GM18867 (cell line): ENCODE measurements at regions not wholly inside any gene's neighbourhood (a gene's known extent, or its start where the extent isn't known, plus 50 kb on each side); places are given as distances from the start of the nearest gene placed in this dataset.

Source experiments
- ATAC-seq: cut with Tn5 transposase; IDR thresholded peaks from one replicate; pipeline ENCODE4 v1.9.1; 2021; ENCODE audit warnings: mild to moderate bottlenecking, moderate library complexity; ENCODE audit not compliant: unreplicated experiment

DNA sequence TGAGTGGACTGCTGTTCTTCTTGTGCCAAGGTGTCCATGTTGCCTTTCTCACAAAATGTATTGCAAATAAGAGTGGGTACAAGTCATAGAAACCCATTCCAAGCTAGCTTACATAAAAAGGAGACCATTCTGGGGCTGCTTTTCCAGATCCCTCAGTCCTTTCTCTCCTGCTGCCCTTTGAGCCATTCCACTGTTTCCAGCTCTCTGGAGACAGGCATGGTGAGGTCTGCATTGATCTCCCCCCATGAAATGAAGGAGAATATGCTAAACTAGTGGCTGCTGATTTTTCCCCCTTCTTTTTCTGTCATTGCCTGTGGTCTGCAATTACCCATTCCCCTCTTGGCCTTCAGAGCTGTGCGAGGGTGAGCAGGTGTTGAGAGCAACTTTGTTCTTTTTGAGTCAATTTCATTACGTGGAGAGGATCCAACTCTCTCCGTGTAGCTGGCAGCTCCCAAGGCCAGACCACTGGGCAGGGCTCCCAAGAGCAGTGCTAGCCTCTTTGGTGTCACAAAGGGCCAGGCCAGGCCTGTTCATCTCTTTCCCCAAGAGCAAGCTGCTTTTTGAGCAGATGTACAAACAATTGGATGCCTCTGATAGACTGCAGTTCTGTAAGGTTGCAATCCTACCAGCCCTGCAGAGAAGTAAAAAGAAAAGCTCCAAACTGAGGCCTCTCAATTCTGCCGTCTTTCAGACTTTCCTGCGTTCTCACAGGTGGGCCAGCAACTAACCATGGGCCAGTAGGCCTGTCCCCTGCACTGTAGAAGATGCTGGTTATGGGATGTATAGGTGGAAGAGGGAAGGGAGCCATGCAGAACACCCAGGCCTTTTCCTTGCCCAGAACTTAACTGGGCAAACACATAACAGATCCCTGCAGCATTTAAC is 96.1 kb upstream of the ARMC2 start:
- ATAC-seq = no peak

DNA sequence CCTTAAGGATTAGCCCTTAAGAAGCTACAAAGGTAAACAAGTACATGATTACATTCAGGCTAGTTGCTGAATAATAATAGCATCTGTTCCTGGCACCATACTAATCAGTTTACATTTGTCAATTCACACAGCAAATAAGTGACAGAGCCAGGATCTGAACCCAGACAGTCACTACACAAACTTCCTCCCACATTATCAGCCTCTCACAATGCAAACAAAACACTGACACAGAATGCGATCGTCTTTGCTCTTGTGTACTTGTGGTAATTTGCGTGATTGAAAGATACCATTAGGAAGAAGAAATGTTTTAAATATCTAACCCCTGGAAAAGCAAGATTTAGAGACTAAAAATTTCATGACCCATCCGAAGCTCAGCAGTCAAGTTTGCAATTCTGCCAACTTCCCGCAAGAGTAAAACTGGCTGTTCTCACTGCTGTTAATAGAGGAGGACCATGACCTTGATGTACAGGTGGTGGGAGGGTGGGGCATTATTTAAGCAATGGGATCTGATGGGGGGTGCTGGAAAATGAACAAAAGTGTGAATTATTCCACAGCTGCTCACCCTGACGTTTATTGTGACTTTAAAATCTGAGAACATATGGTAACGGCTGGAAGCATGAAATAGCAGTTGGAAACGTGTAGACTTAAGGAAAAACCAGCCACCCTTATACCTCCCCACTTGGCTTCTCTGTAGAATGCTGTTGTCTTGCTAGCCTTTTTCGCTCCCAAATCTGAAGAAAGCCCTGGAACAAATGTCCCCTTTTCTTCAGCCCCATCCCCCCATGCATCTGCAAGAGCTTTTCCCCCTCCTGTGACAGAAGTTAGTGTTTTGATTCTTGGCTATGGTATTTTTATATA is 95.3 kb upstream of the ARMC2 start:
- ATAC-seq = no peak

DNA sequence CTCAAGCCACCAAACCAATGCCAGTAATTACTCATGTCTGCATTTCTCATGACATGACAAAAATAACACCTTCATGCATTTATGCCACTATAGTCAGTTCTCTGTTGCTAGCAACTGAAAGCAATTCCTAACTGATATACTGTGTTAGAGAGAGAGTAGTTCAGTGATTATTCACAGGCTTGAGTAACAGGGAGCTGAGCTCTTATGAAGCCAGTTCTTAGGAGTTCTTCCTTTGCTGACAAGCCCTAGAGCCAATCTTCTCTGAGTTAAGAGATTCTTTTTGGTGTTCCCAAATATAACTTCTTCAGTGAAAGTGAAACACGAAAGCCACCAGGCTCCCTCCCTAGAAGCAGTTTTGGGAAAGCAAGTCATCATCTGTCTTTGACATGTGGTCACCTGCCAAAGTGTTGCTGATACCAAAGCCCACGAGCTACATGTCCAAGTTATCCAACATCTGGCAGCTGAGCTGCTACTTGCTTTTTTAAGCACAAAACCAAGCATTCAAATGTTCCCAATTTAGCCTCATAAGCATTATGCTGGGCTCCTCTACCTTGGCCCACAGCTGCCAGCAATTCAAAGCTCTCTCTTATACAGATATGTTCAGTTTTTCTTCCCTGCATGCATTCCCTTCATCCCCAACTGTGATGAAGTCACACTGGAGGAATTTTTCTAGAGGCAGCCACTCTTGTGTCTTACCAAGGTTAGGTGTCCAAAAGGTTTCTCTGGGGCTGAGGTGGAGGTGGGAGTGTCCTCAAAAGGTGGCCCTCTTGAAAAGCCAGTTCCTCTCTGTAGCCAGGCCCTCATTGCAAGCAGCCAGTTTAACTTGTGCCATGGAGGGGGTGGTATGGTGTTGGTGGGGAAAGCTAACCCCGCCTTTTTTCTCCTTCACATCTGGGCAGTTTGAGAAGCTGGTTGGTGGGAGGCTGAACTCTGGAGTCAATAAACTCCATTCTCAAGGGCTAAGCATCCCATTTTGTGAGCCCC is 92.7 kb upstream of the ARMC2 start:
- ATAC-seq = no peak

DNA sequence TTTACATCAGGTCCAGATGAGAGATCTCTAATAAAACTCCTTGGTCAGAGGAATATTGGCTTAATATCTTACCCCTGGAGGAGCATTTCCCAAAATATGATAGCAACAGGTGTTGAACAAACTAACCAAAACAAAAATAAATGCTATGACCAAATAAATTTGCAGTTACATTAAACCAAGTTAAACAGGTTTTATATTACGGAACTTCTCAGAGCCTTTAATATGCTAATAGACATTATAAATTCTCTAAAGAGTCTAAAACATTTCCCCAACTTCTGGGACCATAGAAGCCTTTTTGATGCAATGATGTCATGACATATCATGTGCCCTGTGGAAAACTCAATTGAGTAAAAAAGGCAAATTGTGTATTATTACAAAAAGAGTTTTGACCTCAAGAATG is 90.9 kb upstream of the ARMC2 start:
- no peak for ATAC-seq

DNA sequence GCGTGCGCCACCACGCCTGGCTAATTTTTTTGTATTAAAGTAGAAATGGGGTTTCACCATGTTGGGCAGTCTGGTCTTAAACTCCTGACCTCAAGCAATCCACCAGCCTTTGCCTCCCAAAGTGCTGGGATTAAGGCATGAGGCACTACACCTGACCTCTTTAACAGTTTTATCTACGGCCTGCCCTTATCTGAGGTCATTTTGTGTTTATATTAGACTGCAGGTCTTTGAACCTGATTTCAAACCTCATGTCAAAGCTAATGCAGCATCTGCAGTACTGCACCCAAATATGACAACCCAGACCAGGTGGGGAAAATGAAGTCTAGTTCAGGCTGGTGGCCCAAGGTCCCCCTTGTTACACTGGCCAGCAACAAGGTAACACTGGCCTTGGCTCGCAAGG is 89.3 kb upstream of the ARMC2 start:
- no peak for ATAC-seq

DNA sequence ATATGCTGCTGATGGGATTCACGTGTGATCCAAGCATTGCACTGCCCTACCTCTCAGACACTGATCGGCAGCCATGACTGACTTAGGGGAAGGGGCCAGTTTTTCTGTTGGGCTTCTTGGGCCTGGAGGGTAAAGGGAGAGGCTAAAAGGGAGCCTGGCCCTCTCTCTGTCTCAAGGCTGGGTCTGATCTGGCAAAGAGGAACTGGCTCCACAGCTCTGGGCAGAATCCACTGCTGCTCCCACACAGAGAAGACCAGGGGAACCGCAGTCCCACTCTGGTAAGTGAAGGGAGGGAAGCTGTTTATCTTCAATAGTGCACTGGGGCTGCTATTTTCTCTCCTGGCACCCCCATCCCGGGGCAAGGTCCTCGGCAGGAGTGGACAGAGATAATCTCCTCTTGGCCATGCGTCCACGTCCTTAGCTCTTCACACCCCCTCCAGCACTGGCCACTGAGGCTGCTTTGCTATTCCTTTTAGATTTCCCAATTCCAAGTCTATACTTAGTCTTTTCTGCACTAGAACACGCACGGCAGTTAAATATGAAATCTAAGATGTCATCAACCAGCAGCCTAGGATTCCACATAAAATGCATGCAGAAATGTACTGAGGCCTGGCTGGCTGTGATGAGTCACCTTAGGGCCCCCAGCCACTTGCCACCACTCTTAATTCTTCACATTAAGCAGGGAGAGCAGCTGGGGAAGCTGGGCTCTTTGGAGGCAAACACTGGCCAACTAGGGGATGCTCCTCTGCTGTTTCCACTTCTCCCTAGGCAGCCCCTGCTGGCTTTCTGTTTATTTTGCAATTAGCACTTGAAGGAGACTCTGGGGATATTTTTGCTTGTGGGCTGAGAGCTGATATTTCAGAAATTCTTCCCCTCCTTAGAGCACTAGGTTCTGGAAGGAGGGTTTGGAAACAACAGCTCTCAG is 87.8 kb upstream of the ARMC2 start:
- no peak for ATAC-seq

DNA sequence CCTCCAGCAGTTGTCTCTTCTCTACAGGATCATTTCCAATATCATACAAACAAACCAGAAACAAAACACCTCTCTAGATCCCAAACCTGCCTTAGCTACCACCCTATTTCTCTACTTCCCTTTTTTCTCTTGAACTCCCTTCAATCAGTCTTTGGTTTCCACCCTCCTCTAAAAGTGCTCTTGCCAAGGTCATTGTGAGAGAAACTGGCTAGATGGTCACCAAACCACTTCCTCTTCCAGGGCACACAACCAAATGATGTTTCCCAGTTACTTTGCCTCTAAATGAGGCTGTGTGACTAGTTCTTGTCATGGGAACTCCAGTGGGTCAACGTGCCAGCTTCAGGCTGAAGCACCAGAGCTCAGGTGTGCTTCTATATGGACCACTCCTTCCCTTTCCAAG is 85.8 kb upstream of the ARMC2 start:
- ATAC-seq = no peak

DNA sequence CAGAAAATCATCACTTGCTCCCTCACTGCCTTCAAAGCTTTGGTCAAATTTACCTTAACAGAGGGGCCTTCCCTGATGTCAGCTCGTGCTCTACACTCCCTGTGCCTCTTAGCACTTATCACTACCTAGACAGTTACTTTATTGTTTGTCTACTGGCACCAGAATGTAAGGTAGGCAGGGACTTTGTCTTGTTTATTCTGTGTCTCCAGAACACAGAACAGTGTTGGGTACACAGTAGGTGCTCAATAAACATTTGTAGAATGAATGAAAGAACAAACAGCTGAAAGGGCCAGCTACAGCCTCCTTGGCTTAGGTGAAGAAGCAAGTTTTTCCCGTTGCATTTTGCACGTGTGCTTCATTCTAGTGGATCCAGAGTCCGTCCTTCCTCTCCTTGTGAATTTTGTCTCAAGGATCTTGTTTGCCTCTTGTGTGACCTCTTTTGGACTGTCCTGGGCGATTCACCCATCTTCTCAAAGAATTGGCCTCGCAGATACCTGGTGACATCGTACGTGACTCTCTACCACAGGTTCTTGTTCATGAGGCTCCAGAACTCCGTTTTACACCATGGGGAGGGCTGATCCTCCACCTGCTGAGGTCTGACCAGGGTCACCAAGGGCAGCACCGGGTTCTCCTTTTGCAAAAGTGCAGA is 84.2 kb upstream of the ARMC2 start:
- ATAC-seq = no peak

DNA sequence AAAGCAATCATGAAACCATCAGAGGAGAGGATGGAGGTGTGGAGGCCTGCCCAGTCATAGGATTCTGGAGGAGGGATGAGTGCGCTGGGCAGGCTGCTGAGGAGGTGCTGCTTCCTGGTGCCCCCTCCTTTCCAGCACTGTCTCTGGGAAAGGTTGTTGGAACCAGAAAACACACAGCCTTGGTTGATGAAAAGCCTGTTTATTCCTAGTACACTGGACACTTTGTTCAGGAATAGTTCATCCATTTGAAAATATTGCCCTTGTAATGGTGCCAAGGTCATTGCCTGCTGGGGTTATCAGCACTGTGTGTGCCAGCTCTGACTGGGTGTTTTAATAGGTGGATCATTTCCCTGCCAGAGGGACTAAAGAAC is 83.7 kb upstream of the ARMC2 start:
- ATAC-seq = no peak

DNA sequence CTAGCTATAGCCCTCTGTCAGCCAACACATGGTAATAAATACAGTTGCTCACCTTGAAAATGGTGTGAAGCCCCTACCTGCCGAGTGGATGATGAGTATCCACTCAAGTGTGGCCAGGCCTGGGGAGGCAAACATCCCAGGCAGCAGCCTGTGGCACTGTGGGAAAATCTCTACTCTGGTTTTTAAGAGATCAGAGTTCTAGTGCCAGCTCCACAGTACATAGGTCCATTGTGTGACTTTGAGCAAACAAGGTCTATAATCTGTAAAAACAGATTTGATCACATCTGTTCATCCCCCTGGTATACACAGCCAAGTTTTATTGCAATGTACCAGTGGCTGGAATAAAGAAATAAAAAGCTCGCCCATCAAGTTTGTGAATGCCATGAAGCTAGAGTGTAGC is 82.7 kb upstream of the ARMC2 start:
- ATAC-seq = no peak

DNA sequence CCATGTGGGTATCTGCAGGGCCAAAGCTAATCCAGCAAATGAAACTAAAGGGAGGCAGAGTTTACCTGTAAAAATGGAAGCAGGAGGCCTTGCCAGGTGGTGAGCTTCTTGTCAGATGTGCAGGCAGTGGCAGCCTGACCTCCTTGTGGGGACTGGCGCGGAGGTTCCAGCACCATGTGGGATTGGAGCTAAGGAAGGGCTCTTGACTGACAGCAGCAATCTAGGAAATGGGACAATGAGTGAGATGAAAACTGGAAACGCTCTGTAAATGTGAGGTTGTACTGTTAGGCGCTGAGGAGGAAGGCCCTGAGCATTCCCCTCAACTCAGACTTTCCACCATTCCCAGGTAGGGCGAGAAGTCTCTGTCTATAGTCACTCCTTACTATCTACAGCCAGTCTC is 81.8 kb upstream of the ARMC2 start:
- no peak for ATAC-seq

DNA sequence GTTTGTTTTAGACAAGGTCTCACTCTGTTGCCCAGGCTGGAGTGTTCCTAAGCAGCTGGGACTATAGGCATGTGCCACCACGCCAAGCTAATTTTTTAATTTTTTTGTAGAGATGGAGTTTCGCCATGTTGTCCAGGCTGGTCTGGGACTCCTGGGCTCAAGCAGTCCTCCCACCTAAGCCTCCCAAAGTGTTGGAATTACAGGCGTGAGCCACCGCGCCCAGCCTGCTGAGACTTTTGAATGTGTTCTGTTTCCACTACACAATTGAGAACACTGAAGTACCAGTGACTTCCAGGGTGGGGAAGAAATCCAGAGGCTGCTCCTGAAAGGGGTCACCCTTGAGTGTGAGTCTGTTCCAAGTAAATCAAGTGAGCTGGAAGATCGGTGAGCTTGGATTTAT is 81.3 kb upstream of the ARMC2 start:
- no peak for ATAC-seq

DNA sequence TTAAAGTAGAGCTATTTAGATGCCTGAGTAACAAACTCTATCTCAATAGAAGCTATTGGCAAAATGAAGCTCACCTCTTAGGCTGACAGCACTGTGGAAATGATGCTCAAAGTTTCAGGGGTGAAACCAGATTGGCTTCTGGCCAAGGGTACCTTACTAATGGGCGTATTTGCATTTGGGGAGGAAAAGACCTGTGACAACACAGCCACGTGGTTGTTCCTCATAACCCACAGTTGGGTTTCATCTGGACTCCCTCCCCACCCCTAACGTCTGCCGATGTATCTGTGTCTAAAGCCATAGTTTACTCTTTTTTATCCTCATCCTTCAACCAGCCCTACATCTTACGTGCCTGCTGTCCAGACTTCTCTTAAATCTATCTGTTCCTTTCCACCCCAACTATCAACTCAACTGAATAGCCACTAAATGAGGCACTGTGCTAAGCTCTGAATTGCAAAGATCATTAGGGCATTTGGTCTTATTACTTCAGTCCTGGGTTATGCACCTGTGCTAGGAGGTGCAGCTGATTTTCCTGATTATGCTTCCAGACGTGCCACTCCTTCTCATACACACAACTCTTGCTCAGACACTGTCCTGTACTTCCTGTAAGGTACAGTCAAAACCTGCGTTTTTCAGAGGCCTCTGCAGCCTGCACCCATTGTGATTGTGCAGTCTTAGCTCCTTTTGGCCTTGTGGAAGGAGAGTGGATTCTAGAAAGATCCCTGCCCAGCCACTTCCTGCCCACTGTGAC is 80.6 kb upstream of the ARMC2 start:
- no peak for ATAC-seq

DNA sequence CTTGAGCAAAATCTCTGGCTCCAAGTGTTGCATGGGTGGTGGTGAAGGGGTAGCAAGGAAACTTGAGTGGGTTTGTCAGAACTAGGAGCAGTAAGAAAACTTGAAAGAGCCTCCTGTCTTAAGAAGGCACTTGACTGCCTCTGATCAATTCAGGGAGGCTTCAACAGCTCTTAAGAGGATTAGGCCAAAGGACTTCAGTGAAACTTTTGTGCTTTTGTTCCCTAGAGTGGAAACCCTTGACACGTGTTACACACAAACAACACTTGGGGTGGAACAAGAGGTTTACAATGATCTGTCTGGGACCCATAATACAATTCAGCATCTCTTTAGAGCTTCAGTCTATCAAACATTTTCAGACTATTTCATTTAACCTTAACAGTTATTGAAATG is 80.1 kb upstream of the ARMC2 start:
- no peak for ATAC-seq

DNA sequence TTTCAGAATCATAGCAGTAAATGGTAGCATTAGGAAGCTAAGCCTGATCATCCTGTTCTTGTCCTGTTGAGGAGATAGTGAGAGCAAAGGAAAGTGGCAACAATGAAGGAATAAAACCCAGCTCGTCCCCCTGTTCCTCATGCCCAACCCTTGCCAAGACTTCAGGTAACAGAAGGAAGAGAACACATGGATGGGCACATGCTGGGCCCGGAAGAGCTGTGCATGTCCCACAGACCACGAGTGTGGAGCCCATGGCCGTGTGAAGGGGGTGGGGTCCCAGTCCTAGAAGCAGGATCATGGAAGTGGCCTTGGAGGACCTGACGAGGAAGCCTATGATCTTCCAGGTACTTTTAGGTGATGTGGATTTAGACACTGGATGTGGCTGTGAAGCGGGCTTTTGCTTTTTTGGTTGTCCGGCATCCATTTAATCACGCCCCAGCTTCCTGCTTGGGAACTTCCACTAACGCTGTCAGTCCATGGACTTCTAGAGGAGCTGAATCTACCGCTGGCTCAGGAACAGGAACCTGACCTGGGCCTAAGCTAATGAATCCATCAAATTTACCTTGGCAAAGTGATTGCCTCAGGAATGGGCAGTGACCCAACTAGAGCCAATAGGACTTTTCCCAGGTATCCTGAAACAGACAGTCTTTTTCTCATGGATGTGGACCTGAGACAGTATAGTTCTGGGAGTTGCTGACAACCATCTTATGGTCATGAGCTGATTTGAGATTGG is 79.3 kb upstream of the ARMC2 start:
- no peak for ATAC-seq

DNA sequence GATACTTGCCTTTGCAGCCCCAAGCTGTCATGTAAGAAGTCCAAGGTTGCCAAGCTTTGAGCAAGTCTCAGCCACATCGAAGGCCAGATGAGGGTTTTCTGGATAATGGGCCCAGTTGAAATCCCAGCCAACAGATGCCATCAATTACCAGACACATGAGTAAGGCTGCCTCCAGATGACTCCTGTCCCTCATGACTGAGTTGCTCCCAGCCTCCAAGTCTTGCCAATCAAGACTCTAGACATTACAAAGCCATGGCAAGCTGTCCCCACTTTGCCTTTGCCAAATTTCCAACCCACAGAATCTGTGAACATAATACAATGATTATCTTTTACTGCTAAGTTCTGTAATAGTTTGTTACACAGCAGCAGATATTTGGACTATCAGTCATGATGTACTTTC is 76.8 kb upstream of the ARMC2 start:
- no peak for ATAC-seq

DNA sequence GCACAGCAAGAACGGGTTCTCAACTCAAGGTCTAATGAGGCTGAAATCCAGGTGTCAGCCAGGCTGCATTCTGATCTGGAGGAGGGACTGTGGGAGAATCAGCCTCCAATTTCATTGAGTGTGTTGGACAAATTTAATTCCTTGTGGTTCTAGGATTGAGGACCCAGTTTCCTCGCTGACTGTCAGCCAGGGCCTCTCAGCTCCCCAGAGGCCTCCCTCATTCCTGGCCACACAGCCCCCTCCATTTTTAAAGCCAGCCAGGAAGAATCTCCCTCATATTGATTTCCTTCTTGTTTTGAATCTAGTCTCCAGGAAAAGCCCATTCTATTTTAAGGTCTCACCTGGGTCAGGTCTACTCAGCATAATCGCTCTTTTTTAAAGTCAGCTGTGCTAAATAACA is 73.7 kb upstream of the ARMC2 start:
- ATAC-seq = no peak

DNA sequence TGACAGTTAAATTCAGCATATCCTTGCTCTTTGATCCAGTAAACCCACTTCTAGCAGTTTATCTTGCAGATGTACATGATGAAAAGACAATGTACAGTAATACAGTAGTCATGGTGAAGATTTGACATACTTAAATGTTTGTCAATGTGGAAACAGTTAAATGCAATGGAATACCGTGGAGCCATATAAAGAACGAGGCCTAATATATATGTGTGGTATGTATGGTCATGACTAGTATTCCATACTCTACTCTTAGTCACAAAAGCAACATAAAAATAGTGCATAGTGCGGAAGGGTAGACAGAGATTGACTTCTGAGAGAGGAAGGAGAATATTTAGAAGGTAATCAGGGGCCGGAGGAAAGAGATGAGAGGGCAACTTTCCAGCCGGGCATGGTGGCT is 70.7 kb upstream of the ARMC2 start:
- no peak for ATAC-seq
